Smooth muscle cell of the brain vasculature (primary cell): ENCODE measurements at regions not wholly inside any gene's neighbourhood (a gene's known extent, or its start where the extent isn't known, plus 50 kb on each side); places are given as distances from the start of the nearest gene placed in this dataset.

Experiments
- DNase-seq: peaks from one replicate; pipeline ENCODE4 v3.0.0-alpha.2; 2012; ENCODE audit warnings: low read depth, low spot score

DNA sequence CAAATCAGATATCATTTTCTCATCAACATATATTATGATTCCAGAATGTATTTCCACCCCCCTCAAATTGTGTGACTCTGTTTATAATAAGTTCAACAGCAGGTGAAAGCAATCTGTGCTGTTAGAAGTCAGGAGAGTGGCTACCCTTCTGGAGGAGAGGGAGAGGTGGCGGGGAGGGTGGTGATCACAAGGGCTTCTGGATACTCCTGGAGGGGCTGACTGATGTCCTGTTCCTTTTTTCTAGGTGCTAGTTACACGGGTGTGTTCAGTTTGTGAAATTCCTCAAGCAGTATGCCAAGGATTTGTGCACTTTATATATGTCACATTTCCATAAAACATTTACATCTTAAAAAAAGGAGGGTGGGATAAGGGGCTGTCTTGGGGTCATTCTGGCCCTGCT lies 119.1 kb downstream of the IRF8 start:
- DNase-seq: no peak

DNA sequence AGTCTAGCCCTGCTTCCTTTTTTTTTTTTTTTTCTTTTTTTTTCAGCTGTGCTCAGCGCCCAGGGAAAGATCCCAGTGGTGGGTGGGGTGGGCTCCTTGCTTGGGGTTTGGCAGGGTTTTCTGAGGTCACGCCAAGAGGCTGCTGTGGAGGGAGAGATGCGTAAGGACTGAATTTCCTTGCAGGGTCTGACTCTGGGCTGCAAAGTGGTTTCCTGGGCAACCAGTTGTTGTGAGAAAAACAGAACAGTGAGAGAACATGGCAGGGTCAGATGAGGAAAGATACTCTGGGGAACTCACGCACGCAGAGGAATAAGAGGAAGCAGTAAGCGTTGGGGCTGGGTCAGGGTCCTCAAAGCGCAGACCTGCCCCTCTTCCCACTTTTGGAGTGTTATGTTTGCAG lies 119.5 kb downstream of the IRF8 start:
- DNase-seq: no peak

DNA sequence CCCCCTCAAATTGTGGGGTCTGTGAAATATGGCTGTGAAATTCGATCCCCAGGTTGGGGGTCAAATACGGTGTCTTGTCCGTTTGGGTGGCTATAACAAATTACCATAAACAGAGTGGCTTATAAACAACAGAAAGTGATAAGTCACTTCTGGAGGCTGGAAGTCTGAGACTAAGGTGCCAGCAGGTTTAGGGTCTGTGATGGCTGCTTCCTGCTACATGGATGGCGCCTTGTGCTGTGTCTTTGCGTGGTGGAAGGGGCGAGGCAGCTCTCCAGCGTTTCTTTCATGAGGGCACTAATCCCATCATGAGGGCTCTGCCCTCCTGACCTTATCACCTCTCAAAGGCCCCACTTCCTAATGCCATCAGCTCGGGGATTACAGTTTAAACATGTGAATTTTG lies 120.0 kb downstream of the IRF8 start:
- DNase-seq: no peak

DNA sequence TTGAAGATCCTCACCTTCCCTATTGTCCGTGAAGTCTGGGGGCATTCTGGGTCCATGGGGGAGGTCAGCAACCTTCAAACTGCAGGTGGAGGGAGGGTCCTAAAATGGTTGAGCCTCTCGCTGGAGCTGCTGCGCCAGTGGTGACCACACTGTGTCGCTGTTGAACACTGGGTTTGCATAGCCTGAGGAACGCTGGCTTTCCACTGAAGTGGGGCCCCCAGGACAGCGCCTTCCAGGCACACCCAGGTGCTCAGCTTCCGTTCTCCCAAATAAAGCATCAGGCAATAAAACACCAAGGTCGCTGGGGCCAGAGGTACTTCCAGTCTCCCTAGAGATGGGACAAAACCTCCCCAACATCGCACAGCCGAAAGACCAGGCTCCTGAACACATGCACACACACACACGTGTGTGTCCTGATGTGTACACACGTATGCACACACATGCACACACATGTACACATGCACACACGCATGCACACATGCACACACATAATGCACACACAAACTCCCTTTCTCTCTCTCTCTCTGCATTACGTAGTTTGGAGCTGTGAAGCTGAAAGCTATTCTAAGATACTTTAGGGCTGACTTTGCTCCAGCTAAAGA lies 120.6 kb downstream of the IRF8 start:
- no peak for DNase-seq

DNA sequence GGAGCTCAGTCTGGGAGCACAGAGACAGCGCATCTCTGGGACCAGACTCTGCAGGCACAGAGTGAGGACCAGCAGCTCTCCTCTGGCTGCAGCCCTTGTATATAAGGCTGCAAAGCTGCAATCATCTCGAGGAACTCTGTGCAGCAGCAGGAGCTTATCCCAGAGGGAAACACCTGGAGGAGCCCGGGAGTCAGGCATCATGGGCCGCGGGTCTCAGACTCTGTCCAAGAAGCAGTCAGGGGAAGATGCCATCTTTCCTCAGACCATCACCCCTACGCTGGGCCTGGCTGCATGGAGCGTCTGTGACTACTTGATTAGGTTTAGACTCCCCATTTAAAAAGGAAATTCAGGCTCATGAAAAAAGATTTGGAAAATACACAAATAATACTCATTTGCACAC lies 122.0 kb downstream of the IRF8 start:
- DNase-seq: no peak

DNA sequence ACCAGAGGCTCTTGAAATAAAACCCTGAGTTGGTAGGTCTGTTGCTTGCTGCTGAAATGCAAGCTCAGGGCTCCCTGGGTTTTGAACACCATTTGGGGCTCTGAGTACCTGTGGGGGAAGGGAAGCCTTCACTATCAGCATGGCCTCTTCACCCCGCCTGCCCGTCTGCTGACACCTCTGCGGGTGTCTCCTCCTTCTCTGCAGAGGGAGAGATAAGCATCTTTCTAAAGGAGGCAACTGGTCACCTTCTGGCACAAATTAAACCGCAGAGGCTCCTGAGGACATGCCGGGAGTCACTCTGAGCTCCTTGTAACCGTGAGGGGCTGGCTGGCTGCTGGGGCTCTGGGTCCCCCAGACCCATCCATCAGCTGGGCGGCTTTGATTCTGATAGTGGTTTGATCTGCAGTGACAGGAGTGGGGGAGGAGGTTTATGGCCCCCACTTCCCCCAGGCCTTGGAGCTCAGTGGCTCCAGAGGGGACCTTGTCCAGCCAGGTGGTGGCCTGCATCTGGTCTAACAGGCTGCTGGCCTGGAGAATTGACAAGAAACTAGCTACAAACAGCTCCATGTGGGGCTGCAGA lies 123.5 kb downstream of the IRF8 start:
- DNase-seq: no peak

DNA sequence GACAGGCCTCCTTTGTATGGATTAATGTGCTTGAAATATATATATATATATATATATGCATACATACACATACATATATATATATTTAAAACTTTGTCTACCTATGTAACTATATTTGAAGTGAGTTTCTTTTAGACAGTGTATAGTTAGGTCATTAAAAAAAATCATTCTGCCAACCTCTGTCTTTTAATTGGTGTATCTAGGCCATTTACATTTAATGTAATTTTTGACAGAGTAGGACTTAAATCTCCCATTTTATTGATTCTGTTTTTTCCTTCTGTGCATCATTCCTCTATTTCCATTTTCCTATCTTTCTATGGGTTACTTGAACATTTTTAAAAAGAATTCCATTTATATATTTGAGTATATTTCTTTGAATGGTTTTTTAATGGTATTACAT lies 125.2 kb downstream of the IRF8 start:
- no peak for DNase-seq

DNA sequence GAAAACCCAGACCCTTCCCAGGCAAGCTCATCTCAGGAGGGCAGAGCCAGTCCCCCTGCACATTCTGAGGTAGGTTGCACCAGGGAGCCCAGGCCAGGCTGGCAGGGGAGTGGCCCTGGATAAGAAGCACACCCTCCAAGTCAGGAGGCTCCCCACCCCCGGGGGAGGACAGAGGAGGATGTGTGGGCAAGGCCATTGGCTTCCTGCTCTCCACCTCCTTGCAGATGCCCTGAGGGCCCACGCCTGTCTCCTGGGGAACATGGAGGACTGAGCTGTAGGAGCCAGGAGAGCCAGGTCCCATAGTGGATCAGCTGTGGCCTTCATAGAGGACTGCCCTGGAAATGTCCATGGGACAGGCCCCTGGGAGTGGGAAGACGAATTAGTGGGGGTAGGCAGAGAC lies 126.7 kb downstream of the IRF8 start:
- DNase-seq: no peak

DNA sequence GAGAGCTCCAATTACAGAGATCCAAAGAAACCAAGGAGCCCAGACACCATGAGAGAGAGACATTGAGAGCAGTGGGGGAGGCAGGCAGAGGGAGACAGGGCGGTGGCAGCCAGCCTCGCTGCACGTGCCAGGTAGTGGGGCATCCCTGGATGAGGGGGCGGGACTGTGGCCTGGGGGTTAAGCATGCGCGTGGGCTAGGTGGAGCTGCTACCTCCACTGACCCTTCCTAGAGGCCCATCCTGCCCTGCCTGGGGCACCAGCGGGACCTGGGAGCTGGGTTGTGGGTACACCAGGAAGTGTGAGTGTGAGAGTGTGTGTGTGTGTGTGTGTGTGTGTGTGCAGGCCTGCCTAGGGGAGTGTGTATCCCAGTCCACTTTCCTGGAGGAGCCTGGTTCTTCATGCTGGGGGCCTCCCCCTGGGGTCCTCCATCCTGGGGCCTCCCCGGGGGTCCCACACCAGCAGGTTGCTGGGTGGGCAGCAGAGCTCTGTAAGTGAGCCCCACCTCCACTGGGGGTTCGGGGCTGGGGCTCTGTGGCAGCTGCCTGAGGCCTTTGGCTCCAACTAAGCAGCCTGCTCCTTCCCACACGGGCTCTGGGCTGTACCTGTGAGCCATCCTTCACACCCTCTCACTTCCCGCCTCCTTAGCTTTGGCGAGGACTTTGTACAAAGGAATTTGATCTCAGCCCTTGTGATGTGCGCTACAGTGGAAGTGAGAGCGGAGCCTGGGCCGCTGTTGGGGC lies 127.4 kb downstream of the IRF8 start:
- DNase-seq: no peak

DNA sequence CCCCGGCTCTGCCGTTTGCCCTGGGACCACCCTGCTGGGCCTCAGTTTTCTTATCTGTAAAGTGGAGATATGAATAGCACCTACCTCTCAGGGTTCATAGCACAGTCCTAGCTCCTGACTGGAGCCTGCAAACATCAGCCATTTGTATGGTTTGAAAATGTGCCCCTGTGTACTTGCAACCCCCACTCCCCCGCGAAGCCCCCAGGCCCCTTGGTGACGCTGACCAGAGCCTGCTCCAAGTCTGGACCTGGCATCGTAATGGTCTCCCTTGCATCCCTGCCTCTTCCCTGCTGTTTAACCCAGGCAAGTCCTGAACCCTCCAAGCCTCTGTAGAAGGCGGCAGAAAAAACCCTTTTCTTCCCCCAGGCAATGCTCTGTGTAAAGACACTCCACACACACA lies 128.0 kb downstream of the IRF8 start:
- DNase-seq: no peak

DNA sequence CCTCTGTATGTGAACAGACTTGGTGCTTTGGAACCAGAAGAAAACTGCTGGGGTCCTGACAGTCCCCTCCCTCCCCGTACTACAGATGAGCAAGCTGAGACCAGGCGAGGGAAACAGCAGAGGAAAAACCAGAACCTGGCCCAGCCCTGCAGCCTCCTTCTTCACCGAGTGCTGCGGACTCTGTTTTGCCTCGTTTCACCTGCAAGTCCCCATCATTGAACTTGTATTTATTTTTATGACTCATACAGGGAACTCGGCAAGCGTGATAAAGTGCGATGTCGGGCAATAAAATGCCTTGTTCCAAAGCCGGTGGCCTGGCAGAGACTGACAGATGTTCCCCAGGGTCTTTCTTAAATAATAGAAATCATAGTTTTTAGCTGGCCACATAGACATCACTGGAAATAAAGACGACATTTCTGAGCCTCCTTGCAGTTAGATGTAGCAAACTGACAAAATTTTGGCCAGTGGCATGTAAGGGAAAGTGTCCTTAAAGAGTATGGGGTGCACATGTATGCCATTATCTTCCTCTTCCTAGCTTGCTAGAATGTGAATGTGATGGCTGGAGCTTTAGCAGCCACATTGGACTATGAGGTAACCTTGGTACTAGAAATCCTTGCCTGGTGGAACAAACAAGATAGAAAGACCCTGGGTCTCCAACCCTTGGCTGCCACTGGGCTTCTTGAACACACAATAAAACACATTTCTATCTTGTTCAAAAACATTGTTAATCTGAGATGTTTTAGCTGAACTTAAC lies 128.6 kb downstream of the IRF8 start:
- no peak for DNase-seq

DNA sequence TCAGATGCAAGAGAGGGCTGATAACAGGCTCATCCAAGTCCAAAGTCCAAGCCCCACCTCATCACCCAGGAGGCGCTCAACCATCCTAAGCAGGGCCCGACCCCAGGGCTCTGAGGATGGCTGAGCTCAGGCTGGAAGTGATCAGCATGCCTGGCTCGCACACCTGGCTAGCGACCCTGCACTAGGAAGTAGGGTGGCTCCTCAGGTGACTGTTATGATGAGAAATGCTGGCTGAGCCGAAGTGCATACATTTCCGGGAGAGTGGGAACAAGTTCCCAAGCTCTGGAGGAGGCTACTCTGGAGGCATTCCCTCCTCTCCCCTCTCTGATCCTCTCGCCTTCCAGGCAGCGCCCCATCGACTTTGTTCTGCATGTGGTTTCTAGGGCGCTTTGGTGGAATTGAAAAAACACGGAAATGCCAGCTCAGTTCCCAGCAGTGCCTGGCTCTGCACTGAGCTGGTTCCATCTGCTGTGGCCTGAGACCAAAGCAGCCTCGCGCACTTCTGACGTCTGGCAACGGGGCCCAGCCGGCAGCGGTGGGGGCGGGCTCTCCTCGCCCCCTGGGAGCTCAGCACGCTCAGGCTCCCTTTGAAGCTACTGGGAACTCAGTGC lies 130.3 kb downstream of the IRF8 start:
- DNase-seq: no peak

DNA sequence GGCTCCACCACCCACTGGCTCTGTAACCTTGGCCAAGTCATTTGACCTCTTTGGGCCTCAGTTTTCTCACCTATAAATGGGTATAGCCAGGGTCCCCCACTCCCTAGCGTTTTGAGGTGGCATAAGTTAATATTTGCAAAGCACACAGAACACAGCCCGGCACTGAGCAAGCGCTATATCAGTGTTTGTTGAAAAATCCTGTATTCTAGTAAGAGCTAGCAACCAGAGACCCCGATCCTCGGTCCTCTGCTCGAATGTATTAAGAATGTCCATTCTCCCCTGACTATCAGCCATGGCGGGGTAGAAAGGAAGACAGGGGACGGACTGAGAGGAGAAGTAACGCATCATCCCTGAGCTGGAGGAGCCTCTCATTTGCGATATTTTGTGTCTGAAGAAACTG lies 131.2 kb downstream of the IRF8 start:
- DNase-seq: no peak

DNA sequence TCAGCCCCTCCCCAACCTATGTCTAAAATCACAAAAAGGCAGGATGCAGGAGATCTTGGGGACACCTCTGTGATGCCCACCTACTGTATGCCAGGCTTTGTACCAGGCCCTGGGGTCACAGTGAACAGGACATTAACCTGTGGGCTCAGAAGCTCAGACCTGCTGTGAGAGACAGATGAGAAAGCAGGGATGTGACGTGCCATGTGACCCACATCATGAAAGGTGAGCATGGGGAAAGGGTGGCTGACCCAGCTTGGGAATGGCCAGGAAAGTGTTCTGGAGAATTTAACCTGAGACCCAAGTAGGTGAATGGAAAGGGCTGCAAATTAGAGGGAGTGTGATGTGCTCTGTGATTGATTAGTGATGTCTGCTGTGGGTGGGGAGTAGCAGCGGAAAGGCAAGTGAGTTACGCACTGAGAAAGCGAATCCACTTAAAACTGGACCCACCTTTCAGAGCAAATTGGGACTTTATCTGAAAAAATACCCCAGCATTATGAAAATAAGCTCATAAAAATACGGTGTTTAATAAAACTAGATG lies 132.2 kb downstream of the IRF8 start:
- no peak for DNase-seq

DNA sequence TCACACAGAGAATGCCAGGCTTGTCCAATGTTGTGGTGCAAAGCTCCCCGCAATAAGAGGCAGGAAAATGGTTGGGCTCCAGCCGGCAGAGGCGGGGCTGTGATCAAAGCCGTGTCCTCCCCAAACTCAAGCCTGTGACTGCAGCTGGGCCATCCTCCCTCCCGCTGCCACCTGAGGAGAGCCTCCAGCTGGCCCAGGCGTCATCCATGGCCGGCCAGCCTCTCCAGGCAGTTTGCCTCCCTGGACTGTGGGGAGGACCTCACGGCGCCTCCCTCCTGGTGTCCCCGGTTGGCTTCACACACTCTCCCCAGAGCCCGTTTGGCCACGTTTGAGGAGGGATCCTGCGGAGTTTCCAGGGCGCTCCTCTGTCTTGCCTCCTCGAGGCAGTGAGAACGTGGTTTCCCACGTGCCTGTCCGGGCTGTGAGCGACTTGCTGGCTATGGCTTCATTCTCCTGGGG lies 134.1 kb downstream of the IRF8 start:
- DNase-seq: no peak

DNA sequence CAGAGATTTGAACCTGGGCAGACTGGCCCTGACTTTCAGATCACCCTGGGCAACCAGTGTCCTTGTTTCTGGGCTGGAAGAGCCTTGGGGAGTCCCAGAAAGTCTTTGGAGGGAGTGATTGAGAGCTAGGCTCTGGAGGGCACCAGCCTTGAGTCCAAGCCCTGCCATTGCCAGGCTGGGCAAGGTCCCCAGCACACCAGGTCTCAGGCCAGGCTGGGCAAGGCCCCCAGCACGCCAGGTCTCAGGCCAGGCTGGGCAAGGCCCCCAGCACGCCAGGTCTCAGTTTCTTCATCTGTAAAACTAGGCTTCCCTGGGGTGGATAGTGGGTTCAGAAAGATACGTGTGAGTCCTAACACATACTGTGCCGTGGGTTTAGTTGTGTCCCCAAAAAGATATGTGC lies 135.0 kb downstream of the IRF8 start:
- DNase-seq: no peak

DNA sequence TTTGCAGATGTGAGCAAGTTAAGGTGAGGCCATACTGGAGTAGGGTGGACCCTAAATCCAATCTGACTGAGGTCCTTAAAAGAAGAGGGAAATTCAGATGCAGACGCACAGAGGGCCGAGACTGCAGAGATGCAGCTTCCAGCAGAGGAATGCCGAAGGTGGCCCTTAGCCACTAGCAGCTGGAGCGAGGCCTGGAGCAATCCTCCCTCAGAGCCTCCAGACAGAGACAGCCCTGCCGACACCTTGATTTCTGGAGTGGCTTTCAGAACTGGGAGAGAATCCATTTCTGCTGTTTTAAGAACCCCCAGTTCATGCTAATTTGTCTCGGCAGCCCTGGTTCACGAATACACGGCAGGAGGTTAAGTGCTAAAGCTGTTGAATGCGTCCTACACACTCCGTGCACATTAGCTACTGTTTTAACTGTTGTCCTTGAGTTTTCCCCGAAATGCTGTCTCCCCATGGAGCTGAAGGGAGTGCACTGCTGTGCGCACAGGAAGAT lies 135.5 kb downstream of the IRF8 start:
- DNase-seq: no peak

DNA sequence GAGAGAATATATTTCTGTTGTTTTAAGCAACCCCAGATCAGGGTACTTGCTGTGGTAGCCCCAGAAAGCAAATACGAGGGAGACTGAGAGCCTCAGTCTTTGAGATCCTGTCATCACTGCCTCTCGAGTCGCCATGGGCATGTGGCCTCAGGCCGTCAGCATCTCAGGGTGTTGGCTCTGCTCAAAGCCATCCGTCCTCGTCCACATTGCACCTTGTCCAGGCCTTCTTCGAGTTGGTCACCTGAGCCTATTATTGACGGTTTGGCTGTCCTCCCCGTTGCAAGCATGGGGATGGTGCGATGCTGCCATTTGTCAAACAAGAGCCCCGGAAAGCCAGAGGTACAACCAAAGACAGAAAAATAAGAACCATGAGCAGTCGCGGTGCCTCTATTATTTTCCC lies 136.9 kb downstream of the IRF8 start:
- no peak for DNase-seq

DNA sequence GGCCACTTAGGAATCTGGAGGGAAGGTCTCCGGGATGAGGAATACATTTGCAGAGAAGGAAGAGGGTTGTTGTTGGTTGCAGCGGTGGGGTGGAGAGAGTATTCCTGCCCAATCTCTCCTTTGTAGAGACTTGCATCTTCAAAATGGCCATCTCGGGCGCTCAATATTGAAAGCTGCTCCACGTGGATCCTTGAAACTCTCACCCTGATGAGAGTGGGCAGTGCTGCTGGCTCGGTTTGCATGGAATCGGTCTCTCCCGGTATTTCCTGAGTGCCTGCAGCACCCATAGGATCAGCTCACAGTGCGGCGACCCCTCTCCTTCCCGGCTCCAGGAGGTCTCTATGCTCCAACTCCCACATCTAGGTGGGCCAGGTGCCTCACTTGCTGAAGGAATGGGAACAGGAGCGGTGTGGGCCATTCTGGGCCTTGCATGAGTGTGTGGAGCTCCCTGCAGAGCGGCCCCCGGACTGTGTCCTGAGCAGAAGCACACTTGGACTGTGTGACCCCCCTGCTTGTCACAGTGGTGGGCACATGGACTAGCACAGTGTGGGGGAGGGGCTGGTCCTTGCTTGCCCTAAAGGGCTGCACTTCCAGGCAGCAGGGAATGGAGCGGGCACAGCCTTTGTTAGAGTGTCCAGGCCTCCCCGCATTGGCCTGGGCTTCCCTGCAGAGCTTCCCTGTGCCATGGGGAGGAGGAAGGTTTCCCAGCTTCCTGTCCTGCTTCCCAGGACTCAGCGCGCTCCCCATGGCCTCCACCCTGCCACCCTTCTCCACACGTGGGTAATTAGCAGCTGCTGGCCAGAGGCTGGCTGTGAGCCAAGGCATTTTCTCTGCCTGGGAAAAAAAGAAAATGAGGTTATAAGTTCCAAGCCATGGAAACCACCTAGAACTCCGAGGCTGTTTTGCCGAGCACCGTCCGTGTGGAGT lies 139.3 kb downstream of the IRF8 start:
- no peak for DNase-seq

DNA sequence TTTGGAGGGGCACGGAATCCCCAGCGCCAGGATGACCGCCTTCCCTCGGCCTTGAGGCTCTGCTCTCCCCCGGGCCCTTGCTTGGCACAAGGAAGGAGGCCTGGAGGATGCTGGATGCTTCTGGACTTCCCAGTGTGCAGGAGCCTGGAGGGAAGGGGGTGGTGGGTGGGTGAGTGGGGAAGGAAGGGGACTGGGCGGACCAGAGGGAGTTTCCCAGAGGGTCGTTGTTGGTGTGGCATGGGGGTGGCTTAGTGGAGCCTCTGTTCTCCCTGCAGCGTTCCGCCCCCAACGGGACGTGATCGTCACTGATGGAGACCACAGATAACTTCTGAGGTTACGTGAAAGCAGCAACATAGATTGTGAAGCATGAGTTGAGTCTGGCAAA lies 140.0 kb downstream of the IRF8 start:
- no peak for DNase-seq

DNA sequence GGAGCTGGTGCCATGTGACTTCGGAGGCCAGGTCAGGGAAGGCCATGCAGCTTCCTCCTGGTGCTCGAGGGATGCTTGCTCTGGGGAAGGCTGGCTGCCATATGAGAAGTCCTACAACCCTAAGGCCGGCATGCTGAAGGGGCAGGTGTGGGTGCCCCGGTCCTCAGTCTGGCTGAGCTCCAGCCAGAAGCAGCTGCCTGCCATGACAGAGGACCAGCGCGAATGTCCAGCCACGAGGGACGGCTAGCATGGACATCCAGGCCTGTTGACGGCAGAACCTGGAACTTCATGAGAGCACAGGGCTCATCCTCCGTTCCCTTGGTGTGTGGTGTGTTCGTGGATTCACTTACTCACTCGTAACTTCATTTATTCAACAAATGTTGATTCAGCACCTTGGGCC lies 140.6 kb downstream of the IRF8 start:
- no peak for DNase-seq
